ENCODE measurements at regions not wholly inside any gene's neighbourhood (a gene's known extent, or its start where the extent isn't known, plus 50 kb on each side); places are given as distances from the start of the nearest gene placed in this dataset.

GRCh38 chr2:133954636-133955035 lies 299.2 kb upstream of the MGAT5 start:
- TF ChIP-seq CTCF (IDR thresholded peaks at IDR 0.05) (no peak), POLR2A (IDR thresholded peaks at IDR 0.05) (no peak)

Measured in right lobe of liver (tissue), 4 donors.